ENCODE measurements at regions not wholly inside any gene's neighbourhood (a gene's known extent, or its start where the extent isn't known, plus 50 kb on each side); places are given as distances from the start of the nearest gene placed in this dataset.

DNA sequence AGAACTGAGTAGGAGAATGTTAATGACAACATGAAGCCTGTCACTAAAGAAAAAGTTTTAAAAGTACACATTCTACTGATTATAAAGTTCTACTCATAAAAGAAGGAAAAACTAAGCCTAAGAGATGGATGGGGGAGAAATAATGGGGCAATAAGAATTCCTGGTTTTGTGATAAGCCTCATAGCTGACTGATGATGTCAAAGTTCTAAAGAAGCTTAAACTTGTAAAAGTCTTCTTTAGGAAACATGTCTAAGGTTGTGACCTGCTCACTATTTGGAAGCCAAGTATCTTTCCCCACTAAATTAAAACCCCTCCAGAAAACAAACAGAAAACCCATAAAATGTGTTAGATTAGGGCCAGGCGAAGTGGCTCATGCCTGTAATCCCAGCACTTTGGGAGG lies 232.9 kb upstream of the GIMD1 start:
- no peak overlapping the region for H3K27ac ChIP-seq
- no peak for TF ChIP-seq ZFX (IDR thresholded peaks at IDR 0.05)
- TF ChIP-seq, protein P1, sequence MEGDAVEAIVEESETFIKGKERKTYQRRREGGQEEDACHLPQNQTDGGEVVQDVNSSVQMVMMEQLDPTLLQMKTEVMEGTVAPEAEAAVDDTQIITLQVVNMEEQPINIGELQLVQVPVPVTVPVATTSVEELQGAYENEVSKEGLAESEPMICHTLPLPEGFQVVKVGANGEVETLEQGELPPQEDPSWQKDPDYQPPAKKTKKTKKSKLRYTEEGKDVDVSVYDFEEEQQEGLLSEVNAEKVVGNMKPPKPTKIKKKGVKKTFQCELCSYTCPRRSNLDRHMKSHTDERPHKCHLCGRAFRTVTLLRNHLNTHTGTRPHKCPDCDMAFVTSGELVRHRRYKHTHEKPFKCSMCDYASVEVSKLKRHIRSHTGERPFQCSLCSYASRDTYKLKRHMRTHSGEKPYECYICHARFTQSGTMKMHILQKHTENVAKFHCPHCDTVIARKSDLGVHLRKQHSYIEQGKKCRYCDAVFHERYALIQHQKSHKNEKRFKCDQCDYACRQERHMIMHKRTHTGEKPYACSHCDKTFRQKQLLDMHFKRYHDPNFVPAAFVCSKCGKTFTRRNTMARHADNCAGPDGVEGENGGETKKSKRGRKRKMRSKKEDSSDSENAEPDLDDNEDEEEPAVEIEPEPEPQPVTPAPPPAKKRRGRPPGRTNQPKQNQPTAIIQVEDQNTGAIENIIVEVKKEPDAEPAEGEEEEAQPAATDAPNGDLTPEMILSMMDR (conservative IDR thresholded peaks at IDR 0.05), result no peak

DNA sequence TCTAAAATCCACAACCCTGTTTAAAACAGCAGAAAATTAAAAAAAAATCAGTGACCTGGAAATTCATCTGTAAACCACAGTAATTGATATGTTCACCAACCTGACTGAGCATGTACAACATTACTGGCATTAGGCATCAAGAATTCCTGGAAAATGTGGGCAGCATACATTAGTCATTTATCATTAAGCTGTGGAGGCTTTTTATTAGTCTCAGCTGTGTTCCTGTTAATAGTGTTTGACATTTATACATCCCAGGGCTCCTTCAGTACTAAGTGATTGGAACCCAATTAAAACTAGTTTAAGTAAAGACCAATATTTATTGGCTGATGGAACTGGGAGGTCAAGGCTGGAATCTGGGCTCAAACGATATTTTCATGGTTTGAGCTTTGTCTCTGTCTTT lies 227.3 kb upstream of the GIMD1 start:
- H3K27ac ChIP-seq, result no peak overlapping the region
- TF ChIP-seq, protein P1 (conservative IDR thresholded peaks at IDR 0.05), result no peak
- no peak for TF ChIP-seq ZFX (IDR thresholded peaks at IDR 0.05)

DNA sequence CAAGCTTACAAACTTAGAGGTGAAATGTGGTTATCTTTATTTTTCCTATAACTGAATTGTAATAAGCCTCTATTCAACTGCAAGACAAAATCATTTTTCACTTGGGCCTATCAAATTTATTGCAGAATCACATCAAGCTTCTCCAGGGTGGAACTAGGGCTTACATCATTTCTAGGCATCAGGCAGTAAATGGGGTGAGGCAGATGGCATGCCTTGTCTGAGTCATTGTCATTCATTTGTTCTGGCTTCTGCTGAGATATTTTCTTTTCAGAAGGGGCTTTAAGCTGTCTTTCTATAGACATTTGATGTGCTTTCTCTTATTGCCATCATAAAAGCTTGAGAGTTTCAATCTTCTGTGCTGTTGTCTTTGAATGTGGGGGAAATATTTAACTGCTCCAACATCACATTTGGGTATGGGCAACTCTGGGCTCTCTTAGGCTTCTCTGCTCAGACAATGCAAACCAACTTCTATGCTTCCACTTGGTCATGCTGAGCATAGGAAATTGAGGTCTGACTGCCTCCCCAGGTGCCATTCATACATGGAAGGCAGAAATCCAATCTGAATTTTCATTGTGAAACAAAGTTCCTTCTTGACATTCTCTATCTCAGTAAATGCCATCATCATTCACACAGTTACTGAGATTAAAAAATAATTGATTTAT lies 225.8 kb upstream of the GIMD1 start:
- no peak for TF ChIP-seq ZFX (IDR thresholded peaks at IDR 0.05)
- TF ChIP-seq, protein P1 (conservative IDR thresholded peaks at IDR 0.05), result no peak
- H3K27ac ChIP-seq, result no peak overlapping the region

DNA sequence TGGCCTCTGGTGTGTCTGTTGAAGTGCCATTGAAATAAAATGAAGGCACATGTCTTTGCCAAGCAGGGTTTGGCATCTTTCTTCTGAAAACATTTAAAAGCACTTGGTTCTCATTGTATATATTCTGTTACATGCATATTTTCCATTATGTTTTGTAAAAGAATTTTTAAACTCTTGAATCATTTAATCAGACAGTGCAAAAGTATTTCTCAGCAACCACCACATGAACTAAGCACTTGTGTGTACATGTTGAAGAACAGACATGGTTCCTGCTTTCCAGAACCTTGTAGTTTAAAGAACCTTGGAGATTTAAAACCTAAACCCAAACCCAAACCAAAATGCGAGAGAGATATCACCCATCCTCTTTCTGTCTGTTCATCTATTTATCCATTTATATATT lies 220.3 kb upstream of the GIMD1 start:
- TF ChIP-seq, protein P1 (conservative IDR thresholded peaks at IDR 0.05), result no peak
- no peak for TF ChIP-seq ZFX (IDR thresholded peaks at IDR 0.05)
- no peak overlapping the region for H3K27ac ChIP-seq

DNA sequence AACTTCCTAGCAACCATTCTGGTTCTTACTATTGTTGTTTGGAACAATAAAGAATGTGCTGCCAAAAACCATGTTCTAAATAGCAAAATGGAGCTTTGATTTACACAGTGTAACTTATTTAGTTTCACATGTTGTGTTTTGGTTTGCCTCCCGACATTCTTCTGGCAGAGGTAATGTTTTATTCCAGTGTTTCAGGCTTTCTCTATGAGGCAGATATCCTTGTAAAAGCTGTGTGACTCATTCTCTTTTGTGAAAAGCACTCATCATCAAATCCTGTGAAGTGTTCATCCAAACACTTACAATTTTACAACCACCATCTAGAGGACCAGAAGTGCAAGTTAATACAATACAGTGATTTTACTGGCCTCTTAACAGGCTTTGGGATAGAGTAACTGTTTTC lies 219.0 kb upstream of the GIMD1 start:
- no peak for TF ChIP-seq ZFX (IDR thresholded peaks at IDR 0.05)
- TF ChIP-seq, protein P1 (conservative IDR thresholded peaks at IDR 0.05), result no peak
- no peak overlapping the region for H3K27ac ChIP-seq

DNA sequence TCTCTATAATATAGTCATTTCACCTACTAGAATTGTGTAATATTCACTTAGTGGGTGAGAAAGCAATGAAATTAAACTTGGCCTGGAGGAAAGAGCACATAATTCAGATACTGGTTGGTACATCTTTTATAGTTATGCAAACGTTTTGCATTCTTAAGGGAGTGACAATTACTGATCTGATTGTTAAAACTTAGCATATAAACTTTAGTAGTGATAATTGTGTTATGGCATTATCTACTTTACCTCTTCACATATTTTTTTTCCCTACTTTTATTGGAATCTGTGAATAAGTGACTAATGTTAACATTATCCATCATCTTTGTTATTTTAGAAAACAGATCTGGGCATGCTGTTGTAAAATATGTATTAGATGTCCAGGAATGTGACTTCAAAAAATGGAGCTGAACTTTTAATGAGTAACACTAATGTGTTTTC lies 217.4 kb upstream of the GIMD1 start:
- no peak for TF ChIP-seq ZFX (IDR thresholded peaks at IDR 0.05)
- TF ChIP-seq, protein P1 (conservative IDR thresholded peaks at IDR 0.05), result no peak
- H3K27ac ChIP-seq, result no peak overlapping the region

DNA sequence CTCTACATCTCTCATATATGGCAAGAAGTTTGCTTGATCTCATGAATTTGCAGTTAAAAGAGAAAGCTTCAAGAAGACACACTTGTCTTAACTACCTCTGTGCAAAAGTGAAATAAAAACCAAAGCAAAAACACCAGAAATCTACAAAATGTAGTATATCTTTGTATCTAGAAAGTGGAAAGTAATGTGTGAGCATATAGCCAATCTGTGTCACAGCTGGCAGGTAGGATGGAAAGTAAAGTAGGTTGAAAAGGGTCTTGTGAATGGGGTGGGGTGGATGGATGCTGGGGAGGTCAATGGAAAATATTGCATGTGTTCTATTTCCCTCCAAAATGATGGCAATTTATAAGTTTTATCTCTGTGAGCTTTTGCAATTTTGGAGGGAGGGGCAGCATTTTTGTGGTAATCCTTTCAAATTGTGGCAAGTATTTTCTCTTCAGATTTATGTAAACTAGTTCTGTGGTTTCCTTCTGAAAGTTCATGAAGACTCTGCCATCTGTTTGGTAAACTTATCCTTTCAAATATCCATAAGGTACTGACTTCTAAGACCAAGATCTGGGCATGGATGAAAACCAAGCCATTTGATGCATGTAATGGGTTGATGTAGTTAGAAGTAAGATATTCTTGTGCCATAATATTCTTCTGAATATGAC lies 215.9 kb upstream of the GIMD1 start:
- H3K27ac ChIP-seq, result no peak overlapping the region
- TF ChIP-seq, protein P1 (conservative IDR thresholded peaks at IDR 0.05), result no peak
- no peak for TF ChIP-seq ZFX (IDR thresholded peaks at IDR 0.05)
